NCI-H2171 treated with DMSO at 0.1 percent for 48 hours (cell line): ENCODE measurements at regions not wholly inside any gene's neighbourhood (a gene's known extent, or its start where the extent isn't known, plus 50 kb on each side); places are given as distances from the start of the nearest gene placed in this dataset.
"Not testable (repeated sequence)": the region's sequence is repeated elsewhere in the genome, so short reads cannot be mapped to it uniquely, and the experiment has no call there.

Experiments
- DNase-seq: peaks from one replicate; lab custom pipeline; 2025; lab: John Stamatoyannopoulos, UW

DNA sequence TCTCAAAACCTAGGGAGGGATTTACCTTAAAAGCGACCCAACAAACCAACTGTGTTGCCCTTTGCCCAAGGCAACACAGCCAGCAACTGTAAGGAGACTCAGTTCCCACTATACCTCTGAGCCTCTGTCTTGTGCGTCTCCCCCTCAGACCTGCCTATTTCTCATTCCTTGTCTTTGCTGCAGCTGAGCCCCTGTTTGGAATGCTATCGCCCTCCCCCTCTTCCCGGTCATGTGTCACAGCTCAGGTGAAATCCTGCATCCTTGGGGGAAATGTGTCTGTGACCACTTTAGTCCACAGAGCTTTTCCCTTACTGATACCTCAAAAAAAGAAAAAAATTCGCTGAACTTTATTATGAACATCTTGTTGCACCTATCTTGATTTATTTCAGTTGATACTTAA is 52.0 kb upstream of the LRIG1 start:
- DNase-seq, result no peak

DNA sequence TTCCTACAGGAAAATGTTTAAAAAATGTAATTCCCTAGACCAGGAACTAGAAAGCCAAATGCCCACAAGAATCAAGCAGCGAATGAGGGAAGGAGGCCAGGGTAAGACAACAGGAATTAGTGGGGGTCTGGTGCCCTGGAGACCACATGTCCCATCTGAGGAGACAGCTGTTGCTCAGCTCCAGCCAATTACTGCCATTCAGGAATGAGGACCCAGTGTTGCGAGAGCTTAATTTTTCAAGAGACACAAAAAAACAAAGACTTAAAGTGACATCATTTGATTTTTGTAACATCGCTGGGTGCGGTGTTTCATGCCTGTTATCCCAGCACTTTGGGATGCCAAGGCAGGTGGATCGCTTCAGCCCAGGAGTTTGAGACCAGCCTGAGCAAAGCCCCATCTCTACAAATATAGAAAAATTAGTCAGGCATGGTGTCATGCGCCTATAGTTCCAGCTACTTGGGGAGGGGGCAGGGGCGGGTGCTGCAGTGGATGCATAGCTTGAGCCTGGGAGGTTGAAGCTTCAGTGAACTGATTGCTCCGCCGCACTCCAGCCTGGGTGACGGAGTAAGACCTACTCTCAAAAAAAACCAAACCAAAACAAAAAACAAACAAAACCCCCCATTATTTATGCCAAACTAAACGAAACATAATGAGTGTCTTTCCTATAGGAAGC is 52.8 kb upstream of the LRIG1 start:
- no peak for DNase-seq

DNA sequence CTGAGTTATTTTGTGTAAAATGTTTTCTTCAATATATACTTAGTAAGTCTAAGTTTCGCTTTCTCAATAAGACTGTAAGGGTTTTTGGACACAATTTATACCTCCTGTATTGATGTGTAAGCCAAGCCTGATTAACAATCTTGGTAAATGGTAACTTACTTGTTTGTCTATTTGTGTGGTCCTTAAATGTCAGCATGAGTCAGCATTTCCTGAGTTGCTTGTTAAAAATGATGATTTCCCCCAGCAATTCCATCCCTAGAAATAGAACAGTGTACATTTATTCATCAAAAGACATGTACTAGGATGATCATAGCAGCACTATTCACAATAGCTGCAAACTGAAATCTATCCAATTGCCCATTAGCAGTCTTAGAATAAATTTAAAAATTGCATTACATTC is 53.4 kb upstream of the LRIG1 start:
- DNase-seq, result no peak

GRCh38 chr3:66555214-66555844 is 54.5 kb upstream of the LRIG1 start:
- DNase-seq, result peak; percentile 60

- DNase-seq, result no peak
These were observed 56.3 kb upstream of the LRIG1 start for GRCh38 chr3:66557170-66557569.

GRCh38 chr3:66559924-66560323 is 59.1 kb upstream of the LRIG1 start:
- not testable (repeated sequence) for DNase-seq

DNA sequence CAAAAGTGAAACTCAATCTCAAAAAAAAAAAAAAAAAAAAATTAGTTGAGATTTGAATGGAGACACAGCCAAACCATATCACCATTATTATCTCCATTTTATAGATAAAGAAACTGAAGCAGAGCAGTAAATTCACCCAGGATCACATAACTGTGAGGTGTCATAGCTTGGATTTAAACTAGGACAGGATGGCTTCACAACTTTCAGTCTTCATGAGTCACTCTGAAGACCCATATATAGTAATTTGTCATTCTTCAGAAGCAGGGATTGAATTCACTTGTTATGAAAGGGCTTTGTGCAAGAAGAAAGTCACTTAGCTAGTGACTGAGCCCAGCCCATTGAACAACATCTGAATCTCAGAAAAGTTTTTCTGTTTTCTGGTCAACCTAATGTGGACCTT is 60.5 kb upstream of the LRIG1 start:
- no peak for DNase-seq

DNA sequence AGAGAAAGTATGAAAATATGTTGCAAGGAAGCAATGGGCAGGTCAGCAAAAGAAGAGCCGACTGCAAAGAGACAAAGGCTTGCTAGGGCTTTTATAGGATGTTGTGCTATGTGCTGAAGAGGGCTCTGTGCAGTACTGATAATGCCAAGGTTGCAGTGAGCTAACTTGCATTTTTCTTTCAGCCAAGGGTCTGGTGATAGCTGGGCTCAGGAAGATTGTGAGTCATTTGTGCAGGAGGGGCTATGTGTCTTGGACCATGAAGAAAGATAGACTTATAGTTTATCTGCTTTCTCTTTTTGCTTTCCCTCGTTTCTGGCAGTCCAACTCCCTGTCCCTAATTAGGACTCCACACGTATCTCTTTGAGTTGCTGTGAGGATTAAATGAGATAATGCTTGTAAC is 64.5 kb upstream of the LRIG1 start:
- DNase-seq, result no peak

GRCh38 chr3:66567077-66567476 is 66.3 kb upstream of the LRIG1 start:
- DNase-seq, result no peak

- DNase-seq, result no peak
These were observed 71.4 kb upstream of the LRIG1 start for GRCh38 chr3:66572090-66572675.

DNA sequence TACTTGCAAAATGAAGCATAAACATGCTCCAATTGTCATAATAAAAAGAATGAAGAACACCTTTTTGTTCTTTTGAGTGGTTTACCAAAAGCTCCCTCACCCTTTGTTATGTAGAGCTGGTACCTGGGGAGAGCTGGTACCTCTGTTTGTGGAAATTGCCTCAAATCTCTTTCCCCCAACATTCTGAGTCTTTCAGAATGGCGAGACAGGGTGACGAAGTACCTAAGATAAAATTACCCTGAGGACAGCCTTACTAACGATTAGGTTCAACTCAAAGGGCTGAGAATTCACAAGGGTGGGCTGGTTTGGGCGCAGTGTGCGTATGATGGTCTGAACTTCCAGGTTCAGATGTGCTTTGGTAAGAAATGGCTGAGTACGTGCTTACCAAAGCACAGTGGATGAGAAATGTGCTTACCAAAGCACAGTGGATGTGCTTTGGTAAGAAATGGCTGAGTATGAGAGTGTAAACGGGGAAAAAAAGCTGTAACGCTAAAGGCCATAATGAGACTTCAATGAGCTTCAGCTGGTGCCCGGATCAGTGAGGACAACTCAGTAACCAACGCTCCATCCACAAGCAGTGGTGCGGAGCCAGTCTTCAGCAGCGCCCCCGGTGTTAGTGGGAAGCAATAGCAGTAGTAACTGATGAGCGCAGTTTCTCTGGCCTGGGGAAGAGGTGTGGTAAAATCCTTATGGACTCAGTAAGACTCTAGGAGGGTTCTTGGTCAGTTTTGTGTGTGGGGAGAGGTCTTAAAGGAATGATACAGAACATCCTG is 72.3 kb upstream of the LRIG1 start:
- DNase-seq, result no peak

DNA sequence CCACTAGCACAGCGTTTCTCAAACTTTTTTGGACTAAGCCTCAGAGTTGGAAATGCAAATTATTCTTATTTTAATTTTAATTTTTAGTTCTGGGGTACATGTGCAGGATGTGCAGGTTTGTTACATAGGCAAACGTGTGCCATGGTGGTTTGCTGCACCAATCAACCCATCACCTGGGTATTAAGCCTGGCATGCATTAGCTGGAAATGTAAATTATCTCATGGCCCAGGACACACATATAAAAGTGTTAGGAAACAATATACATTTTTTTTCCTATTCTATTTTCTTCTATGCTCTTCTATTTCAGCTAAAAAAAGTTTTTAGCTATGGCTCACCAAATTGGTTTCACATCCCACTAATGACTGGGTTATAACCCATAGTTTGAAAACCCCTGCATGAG is 73.3 kb upstream of the LRIG1 start:
- DNase-seq, result no peak

DNA sequence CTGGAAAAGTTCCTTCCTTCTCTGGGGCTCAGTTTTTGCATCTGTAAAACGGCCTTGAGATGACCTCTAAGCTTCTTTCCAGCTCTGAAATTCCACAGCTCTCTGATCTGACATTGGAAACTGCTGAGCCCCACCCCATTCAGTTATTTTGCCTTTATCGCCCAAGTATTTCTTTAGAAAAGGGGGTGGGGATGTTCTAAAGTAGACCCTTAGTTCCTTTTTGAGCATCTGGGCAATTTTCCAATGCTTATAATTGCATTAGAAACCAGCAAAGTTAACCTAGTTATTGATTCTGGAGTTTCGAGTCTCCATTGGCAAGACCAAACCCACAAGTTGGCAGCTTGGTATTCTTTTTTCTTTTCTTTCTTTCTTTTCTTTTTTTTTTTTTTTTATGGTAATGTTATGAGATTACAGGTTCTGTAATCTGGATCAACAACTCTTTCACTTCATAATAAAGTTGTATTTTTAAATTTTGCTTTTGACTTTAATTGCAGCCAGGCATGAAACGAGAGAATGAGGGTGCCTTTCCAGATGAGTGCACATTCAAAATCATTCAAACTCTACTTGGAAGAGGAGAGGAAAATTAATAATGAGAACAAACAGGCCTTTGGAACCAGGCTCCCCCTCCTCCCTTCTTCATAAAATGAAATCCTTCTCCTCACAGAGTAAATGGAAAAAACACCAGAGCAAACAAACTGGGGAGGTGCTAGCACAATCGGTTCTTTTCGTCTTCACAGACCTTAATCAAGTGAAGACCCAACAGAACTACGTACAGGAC is 76.8 kb upstream of the LRIG1 start:
- no peak for DNase-seq

- no peak for DNase-seq
These were observed 80.4 kb upstream of the LRIG1 start for GRCh38 chr3:66581256-66581655.

DNA sequence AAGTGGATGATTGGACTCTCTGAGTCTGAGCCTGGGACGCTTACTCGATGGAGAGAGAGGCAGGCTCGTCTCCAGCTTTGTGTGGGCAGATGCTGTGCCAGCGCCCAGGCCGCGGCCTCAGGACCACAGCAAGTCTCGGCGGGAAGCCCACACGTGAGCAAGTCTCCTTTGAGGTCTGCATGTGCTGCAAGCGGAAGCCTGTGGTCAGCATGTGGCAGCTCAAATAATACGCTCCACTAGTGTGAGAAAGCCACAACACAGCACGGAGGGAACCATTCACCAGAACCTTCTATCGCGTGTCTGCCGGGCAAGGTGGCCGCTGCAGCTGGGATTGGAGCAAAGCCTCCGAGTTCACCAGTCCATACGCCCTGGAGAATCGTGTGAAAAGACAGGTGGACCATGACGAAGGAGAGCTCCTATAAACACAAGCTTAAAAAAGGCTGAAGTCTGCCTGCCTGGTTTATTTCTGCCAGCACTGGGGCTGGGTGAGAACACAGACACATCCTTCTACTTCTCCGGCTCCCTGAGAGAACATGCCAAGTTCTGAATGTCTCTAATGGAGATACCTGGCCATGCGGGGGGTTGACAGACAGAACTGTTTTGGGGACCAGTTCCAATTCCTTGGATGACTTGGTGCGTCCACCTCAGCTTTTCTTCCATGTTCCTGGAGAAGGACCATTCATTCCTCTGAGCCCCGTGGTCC is 82.0 kb upstream of the LRIG1 start:
- no peak for DNase-seq

- no peak for DNase-seq
These were observed 82.7 kb upstream of the LRIG1 start for GRCh38 chr3:66583424-66584040.

DNA sequence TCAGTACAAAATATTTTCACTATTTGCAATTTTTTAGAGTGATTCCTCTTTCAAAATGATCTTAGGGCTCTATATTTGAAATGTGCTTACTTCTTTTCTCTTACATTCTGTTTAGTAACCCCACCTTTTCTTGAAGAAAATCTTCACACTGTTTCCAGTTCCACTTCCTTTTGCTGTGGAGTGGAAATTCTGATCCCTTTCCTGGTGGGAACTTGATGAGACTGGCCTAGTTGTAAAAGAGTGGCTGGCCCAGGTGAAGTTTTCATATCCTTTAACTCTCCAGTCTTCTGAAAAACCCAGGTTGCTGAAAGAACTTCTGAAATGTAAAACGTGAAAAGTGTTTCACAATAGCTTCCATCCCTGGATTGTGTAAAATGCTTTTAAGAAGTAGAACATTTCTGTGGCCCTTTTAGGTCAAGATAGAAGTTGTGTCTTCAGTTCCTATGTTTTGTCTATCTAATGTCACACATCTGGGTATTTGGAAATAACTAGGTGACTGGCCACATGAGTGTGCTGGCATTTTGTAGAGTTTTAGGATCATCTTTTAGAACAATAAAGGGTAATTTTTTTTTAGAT is 84.8 kb upstream of the LRIG1 start:
- DNase-seq, result no peak

GRCh38 chr3:66586853-66587252 is 86.0 kb upstream of the LRIG1 start:
- DNase-seq, result no peak

DNA sequence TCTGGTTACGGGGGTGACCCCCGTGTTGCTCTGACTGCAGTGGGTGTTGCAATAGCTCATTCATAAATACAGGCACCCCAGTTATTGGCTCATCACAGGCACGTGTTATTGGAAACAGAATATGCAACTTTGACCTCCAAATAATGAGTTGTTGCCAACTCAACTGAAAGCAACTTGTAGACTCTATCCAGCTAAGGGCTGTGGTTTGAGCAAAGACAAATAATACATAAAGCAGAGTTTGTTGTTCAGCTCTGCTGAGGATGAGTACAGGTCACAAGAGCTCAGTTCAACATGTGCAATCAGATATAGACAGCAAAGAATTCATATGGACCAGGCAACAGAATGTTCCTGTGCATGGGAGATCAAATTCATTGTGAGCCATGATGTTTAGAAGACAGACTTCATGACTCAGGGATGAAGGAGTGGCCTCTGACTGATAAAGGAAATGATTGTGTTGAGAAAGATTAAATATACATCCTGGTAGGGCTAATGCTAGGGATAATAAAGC is 87.6 kb upstream of the LRIG1 start:
- no peak for DNase-seq

GRCh38 chr3:66592016-66592761 is 91.4 kb upstream of the LRIG1 start:
- DNase-seq, result no peak
